A549 (cell line): ENCODE measurements at regions not wholly inside any gene's neighbourhood (a gene's known extent, or its start where the extent isn't known, plus 50 kb on each side); places are given as distances from the start of the nearest gene placed in this dataset.

Source experiments
- ATAC-seq, 2 experiments: fragments of 200-7000 bp in 1 of 2; fragments of >200 bp in 1 of 2; cut with Nextera tagmentation in 1 of 2; cut with Tn5 transposase in 1 of 2; 3 replicates each; pipeline versions ENCODE4 v1.8.0 to v1.9.1; 2018 to 2020; ENCODE audit warnings: mild to moderate bottlenecking in 1 of 2, moderate library complexity in 1 of 2
- CTCF ChIA-PET: fragments of 300-600 bp; sonication (Branson Sonifier 250); formaldehyde crosslinking; extraction: SDS; loops from one replicate; lab custom pipeline; 2021; ENCODE audit warnings: antibody characterized with exemption, inconsistent platforms; lab: Yijun Ruan, JAX
- POLR2A ChIA-PET: fragments of 350-600 bp; formaldehyde crosslinking; extraction: SDS; loops from one replicate; lab custom pipeline; 2021; ENCODE audit warnings: antibody characterized with exemption, inconsistent platforms; lab: Yijun Ruan, JAX
- DNase-seq, 2 experiments: peaks; one replicate each; pipeline versions ENCODE4 v3.0.0 to v3.0.0-alpha.2; 2011 to 2016; ENCODE audit warnings: low read depth in 1 of 2, low spot score in 1 of 2
- FAIRE-seq: peaks from 2 replicates; lab custom pipeline; 2011; peaks lifted over from hg19 to GRCh38; lab: Jason Lieb, UNC
- H3K27ac ChIP-seq, 2 experiments: fragments of >200 bp; sonication (Bioruptor Twin); formaldehyde crosslinking; 3 replicates each; pipeline ENCODE4 v1.5.1; 2016 to 2017
- H3K4me1 ChIP-seq: fragments of >200 bp; sonication (Bioruptor Twin); formaldehyde crosslinking; 3 replicates; pipeline ENCODE4 v1.6.1; 2016
- H3K4me2 ChIP-seq: fragments of >200 bp; sonication (Bioruptor Twin); formaldehyde crosslinking; 3 replicates; pipeline ENCODE4 v1.6.1; 2016
- H3K4me3 ChIP-seq: fragments of >200 bp; sonication (Bioruptor Twin); formaldehyde crosslinking; 3 replicates; pipeline ENCODE4 v1.5.1; 2016
- H3K9me3 ChIP-seq: fragments of >200 bp; sonication (Bioruptor Twin); formaldehyde crosslinking; 3 replicates; pipeline ENCODE4 v1.6.1; 2016
- BCL3 ChIP-seq: fragments of >200 bp; sonication (Bioruptor Twin); formaldehyde crosslinking; IDR thresholded peaks from 3 replicates; pipeline ENCODE4 v1.6.1; 2016
- CEBPB ChIP-seq, 2 experiments: fragments of >200 bp in 1 of 2; sonication (Bioruptor Twin) in 1 of 2; formaldehyde crosslinking in 1 of 2; IDR thresholded peaks; 2 replicates each; pipeline ENCODE4 v1.6.1; 2012 to 2016
- CTCF ChIP-seq: fragments of >200 bp; sonication (Bioruptor Twin); formaldehyde crosslinking; IDR thresholded peaks from 3 replicates; pipeline ENCODE4 v1.5.1; 2016
- ELK1 ChIP-seq: fragments of 150-350 bp; IDR thresholded peaks from 2 replicates; pipeline ENCODE4 v1.6.1; 2014; ENCODE audit warnings: low read depth, mild to moderate bottlenecking, low read length
- FOSB ChIP-seq: fragments of 250-450 bp; sonication (Bioruptor Pico); IDR thresholded peaks from 2 replicates; pipeline ENCODE4 v1.5.0; 2020; ENCODE audit warnings: mild to moderate bottlenecking, moderate library complexity
- FOSL2 ChIP-seq, 2 experiments: fragments of 450-650 bp in 1 of 2; fragments of >200 bp in 1 of 2; sonication (Bioruptor Twin) in 1 of 2; formaldehyde crosslinking; IDR thresholded peaks; 2 replicates each; pipeline versions ENCODE4 v1.5.0 to v1.6.1; 2016 to 2020; ENCODE audit warnings: mild to moderate bottlenecking in 1 of 2, moderate library complexity in 1 of 2
- GATA3 ChIP-seq: IDR thresholded peaks from 2 replicates; pipeline ENCODE4 v1.6.1; 2012; ENCODE audit warnings: borderline replicate concordance
- HDAC2 ChIP-seq: fragments of 200-600 bp; sonication (generic); IDR thresholded peaks from 2 replicates; pipeline ENCODE4 v1.6.1; 2016
- HES2 ChIP-seq: fragments of >200 bp; sonication (Bioruptor Twin); formaldehyde crosslinking; IDR thresholded peaks from 2 replicates; pipeline ENCODE4 v1.6.1; 2016
- HEYL ChIP-seq: fragments of 250-450 bp; sonication (Bioruptor Pico); IDR thresholded peaks from 2 replicates; pipeline ENCODE4 v1.8.0; 2021; ENCODE audit warnings: mild to moderate bottlenecking, moderate library complexity
- HOXA7 ChIP-seq: fragments of 250-450 bp; sonication (Bioruptor Pico); IDR thresholded peaks from 2 replicates; pipeline ENCODE4 v1.5.0; 2020; ENCODE audit warnings: mild to moderate bottlenecking, moderate library complexity
- KDM5A ChIP-seq: fragments of 200-600 bp; sonication (generic); IDR thresholded peaks from 2 replicates; pipeline ENCODE4 v1.6.1; 2016; ENCODE audit warnings: antibody characterized with exemption, mild to moderate bottlenecking
- MAFK ChIP-seq: fragments of 450-650 bp; IDR thresholded peaks from 2 replicates; pipeline ENCODE4 v1.6.1; 2014; ENCODE audit not compliant: partially characterized antibody
- MAZ ChIP-seq: fragments of 150-350 bp; IDR thresholded peaks from 2 replicates; pipeline ENCODE4 v1.6.1; 2014; ENCODE audit warnings: antibody characterized with exemption, low read depth, low read length, borderline replicate concordance
- NFE2L2 ChIP-seq: fragments of 150-350 bp; conservative IDR thresholded peaks from 2 replicates; pipeline ENCODE4 v1.6.1; 2014; ENCODE audit warnings: low read length
- PHF8 ChIP-seq: fragments of 200-600 bp; sonication (generic); IDR thresholded peaks from 2 replicates; pipeline ENCODE4 v1.6.1; 2016; ENCODE audit warnings: low read depth, mild to moderate bottlenecking, antibody characterized with exemption, moderate library complexity, borderline replicate concordance
- POLR2A ChIP-seq: IDR thresholded peaks from 2 replicates; pipeline ENCODE4 v1.6.1; 2012; ENCODE audit warnings: mild to moderate bottlenecking, low read length
- POLR2AphosphoS2 ChIP-seq: conservative IDR thresholded peaks from 2 replicates; pipeline ENCODE4 v1.6.1; 2012; ENCODE audit warnings: low read length, improper control_type of control experiment, inconsistent platforms
- RAD21 ChIP-seq, 2 experiments: fragments of >200 bp in 1 of 2; sonication (Bioruptor Twin) in 1 of 2; formaldehyde crosslinking in 1 of 2; IDR thresholded peaks in 1 of 2; conservative IDR thresholded peaks in 1 of 2; 2 replicates in 1 of 2; 3 replicates in 1 of 2; pipeline ENCODE4 v1.6.1; 2012 to 2018; ENCODE audit warnings: inconsistent platforms in 1 of 2
- RCOR1 ChIP-seq: fragments of 150-350 bp; IDR thresholded peaks from 2 replicates; pipeline ENCODE4 v1.6.1; 2014; ENCODE audit warnings: antibody characterized with exemption, low read length, low read depth
- REST ChIP-seq: fragments of 200-600 bp; sonication (generic); IDR thresholded peaks from 2 replicates; pipeline ENCODE4 v1.6.1; 2016; ENCODE audit warnings: antibody characterized with exemption, mild to moderate bottlenecking, moderate library complexity
- RFX5 ChIP-seq: fragments of 450-650 bp; IDR thresholded peaks from 2 replicates; pipeline ENCODE4 v1.7.1; 2014; ENCODE audit warnings: antibody characterized with exemption, mild to moderate bottlenecking, moderate library complexity
- TP53 ChIP-seq: fragments of 250-450 bp; sonication (Bioruptor Pico); IDR thresholded peaks from 2 replicates; pipeline ENCODE4 v1.5.0; 2021; ENCODE audit warnings: mild to moderate bottlenecking, moderate library complexity
- ZC3H11A ChIP-seq: fragments of 450-650 bp; IDR thresholded peaks from 2 replicates; pipeline ENCODE4 v1.6.1; 2014; ENCODE audit warnings: antibody characterized with exemption, mild to moderate bottlenecking
- ZFP36 ChIP-seq: fragments of 450-650 bp; IDR thresholded peaks from 2 replicates; pipeline ENCODE4 v1.6.1; 2014; ENCODE audit warnings: borderline replicate concordance; ENCODE audit not compliant: partially characterized antibody
- WGBS: methylation state at CpG from one replicate; pipeline ENCODE4 v1.1.6; 2017; ENCODE audit errors: missing lambda C conversion rate; 5-methylcytosine and 5-hydroxymethylcytosine counted together

- whole genome bisulfite sequencing = 35% methylated on average over 5 of the region's 5 CpGs
- DNase-seq (peak; percentile 0 to 52), FAIRE-seq (no peak), ATAC-seq (peak in 1 of 2 experiments; percentile 52; a peak in 1 of 6 replicates)
- Histone ChIP-seq H3K27ac (peak overlapping the region; percentile 32 to 35; a peak in 1 of 6 replicates), H3K4me2 (peak overlapping the region; percentile 41), H3K4me3 (no peak overlapping the region), H3K4me1 (peaks cover 10% of the 10 kb centered on the region; the same call in 2 of the 3 replicates), H3K9me3 (no peaks in the 10 kb centered on the region; the same call in 2 of the 3 replicates)
- POLR2A ChIA-PET = no interaction called here
- no peak for TF ChIP-seq MAFK
- TF ChIP-seq TP53 = no peak
- no peak for TF ChIP-seq FOSL2 (IDR thresholded peaks at IDR 0.05)
- peak; percentile 8; the same call in 1 of the 2 replicates for TF ChIP-seq FOSL2 (CRISPR knock-in tag; IDR thresholded peaks at IDR 0.05)
- CTCF ChIA-PET = no interaction called here
These were observed 738.3 kb downstream of the STPG2 start for GRCh38 chr4:97404876-97405523.

GRCh38 chr4:97411356-97411755 lies 731.9 kb downstream of the STPG2 start:
- no peaks in the 10 kb centered on the region for H3K4me1 ChIP-seq
- H3K4me2 ChIP-seq = no peak overlapping the region
- POLR2A ChIA-PET = no interaction called here
- WGBS = 55% methylated on average over 3 of the region's 3 CpGs
- no peak for DNase-seq
- no peak for ATAC-seq
- no peaks in the 10 kb centered on the region; the same call in 2 of the 3 replicates for H3K9me3 ChIP-seq
- no peak overlapping the region for H3K27ac ChIP-seq
- CTCF ChIA-PET = no interaction called here
- FAIRE-seq = no peak
- TF ChIP-seq HES2 = no peak
- no peak for TF ChIP-seq CTCF
- no peak for TF ChIP-seq HEYL (CRISPR knock-in tag)
- TF ChIP-seq POLR2A = no peak
- no peak for TF ChIP-seq MAFK
- TF ChIP-seq POLR2AphosphoS2 = no peak
- TF ChIP-seq MAZ = no peak
- TF ChIP-seq BCL3 = no peak
- no peak for TF ChIP-seq KDM5A
- TF ChIP-seq, all 56 proteins: peak for 0
- H3K4me3 ChIP-seq = no peak overlapping the region

- CTCF ChIA-PET = no interaction called here
- no peak for FAIRE-seq
These were observed 730.9 kb downstream of the STPG2 start for GRCh38 chr4:97412331-97412730.

More at GRCh38 chr4:97412331-97412730, 730.9 kb downstream of the STPG2 start:
- Histone ChIP-seq H3K9me3 (no peaks in the 10 kb centered on the region; the same call in 2 of the 3 replicates), H3K4me3 (no peak overlapping the region), H3K27ac (no peak overlapping the region), H3K4me2 (no peak overlapping the region), H3K4me1 (no peaks in the 10 kb centered on the region)
- WGBS = 60% methylated on average over 1 of the region's 1 CpG
- DNase-seq = no peak
- TF ChIP-seq ZFP36 (no peak), RFX5 (no peak), ZC3H11A (no peak), NFE2L2 (no peak), GATA3 (no peak), CEBPB (IDR thresholded peaks at IDR 0.05) (no peak), HDAC2 (no peak), ELK1 (no peak), HES2 (no peak), RCOR1 (no peak), FOSB (CRISPR knock-in tag) (no peak), PHF8 (no peak), HOXA7 (CRISPR knock-in tag) (no peak), RAD21 (conservative IDR thresholded peaks at IDR 0.05 in 1 of 2, IDR thresholded peaks at IDR 0.05 in 1 of 2) (no peak), REST (no peak)
- no peak for ATAC-seq
- POLR2A ChIA-PET = no interaction called here
